ENCODE measurements at regions not wholly inside any gene's neighbourhood (a gene's known extent, or its start where the extent isn't known, plus 50 kb on each side); places are given as distances from the start of the nearest gene placed in this dataset.

DNA sequence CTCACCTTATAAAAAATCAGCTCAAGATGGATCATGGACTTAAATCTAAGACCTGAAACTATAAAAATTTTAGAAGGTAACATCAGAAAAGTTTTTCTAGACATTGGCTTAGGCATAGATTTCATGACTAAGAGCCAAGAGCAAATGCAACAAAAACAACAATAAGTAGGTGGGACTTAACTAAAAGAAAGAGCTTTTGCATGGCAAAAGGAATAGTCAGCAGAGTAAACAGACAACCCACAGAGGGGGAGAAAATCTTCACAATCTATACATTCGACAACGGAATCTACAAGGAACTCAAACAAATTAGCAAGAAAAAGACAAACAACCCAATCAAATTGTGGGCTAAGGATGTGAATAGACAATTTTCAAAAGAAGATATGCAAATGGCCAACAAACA, 368.4 kb upstream of the KIF2B start:
- no peak overlapping the region for H3K4me3 ChIP-seq (ENCODE audit: control insufficient read depth in 1 of 7, extremely low read depth in 1 of 7, insufficient read depth in 4 of 7, low read depth in 2 of 7, low read length in 6 of 7)
- DNase-seq, result no peak
- no peaks in the 10 kb centered on the region for H3K27me3 ChIP-seq (replicated peaks in 2 of 5; ENCODE audit: control insufficient read depth in 4 of 5, insufficient read depth in 5 of 5, low read length in 4 of 5)
- peaks cover 0 to 4% (median 0%) of the 10 kb centered on the region in 5 experiments for H3K9me3 ChIP-seq (ENCODE audit: control extremely low read depth in 1 of 5, control insufficient read depth in 4 of 5, insufficient read depth in 2 of 5, low read depth in 1 of 5, low read length in 4 of 5)
- WGBS (ENCODE audit: insufficient coverage), result no CpG with 5 or more reads among the region's 2 CpGs
- CTCF ChIA-PET, result no interaction called here
- no peaks in the 10 kb centered on the region for H3K36me3 ChIP-seq (ENCODE audit: control insufficient read depth in 4 of 4, insufficient read depth in 4 of 4, low read length in 3 of 4)
- POLR2A ChIA-PET, result no interaction called here
- H3K27ac ChIP-seq (ENCODE audit: insufficient read depth in 1 of 2, low read depth in 1 of 2, low read length in 2 of 2, poor library complexity in 1 of 2, severe bottlenecking in 2 of 2), result no peak overlapping the region
- H3K4me1 ChIP-seq (ENCODE audit: control extremely low read depth in 1 of 4, control insufficient read depth in 4 of 4, insufficient read depth in 4 of 4, low read length in 3 of 4), result no peaks in the 10 kb centered on the region

DNA sequence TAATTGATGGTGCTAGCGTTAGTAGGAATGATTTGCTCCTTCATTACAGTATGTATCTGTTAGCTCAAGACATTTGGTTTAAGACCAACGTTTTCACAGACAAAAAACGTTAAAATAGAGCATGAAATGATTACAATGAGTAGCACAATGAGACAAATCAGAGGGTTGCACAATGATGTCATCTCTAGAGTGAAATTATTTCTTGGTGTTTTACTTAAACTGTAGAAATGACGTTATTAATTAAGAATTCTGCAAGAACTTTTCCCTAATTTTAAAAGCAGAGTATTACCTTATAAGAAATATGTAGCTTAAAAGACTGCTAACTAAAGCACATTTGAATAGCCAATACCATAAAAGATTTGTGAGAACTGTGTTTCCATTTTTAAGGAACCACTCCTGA, 373.4 kb upstream of the KIF2B start:
- no peak for DNase-seq
- no peak overlapping the region for H3K4me3 ChIP-seq (ENCODE audit: control insufficient read depth in 1 of 7, extremely low read depth in 1 of 7, insufficient read depth in 4 of 7, low read depth in 2 of 7, low read length in 6 of 7)
- no peaks in the 10 kb centered on the region for H3K9me3 ChIP-seq (ENCODE audit: control extremely low read depth in 1 of 5, control insufficient read depth in 4 of 5, insufficient read depth in 2 of 5, low read depth in 1 of 5, low read length in 4 of 5)
- ChIA-PET POLR2A (no interaction called here), CTCF (no interaction called here)
- H3K27ac ChIP-seq (ENCODE audit: insufficient read depth in 1 of 2, low read depth in 1 of 2, low read length in 2 of 2, poor library complexity in 1 of 2, severe bottlenecking in 2 of 2), result no peak overlapping the region
- 80% methylated on average over 1 of the region's 4 CpGs for whole genome bisulfite sequencing (ENCODE audit: insufficient coverage)
- H3K27me3 ChIP-seq (replicated peaks in 2 of 5; ENCODE audit: control insufficient read depth in 4 of 5, insufficient read depth in 5 of 5, low read length in 4 of 5), result no peaks in the 10 kb centered on the region
- no peaks in the 10 kb centered on the region for H3K36me3 ChIP-seq (ENCODE audit: control insufficient read depth in 4 of 4, insufficient read depth in 4 of 4, low read length in 3 of 4)
- no peaks in the 10 kb centered on the region for H3K4me1 ChIP-seq (ENCODE audit: control extremely low read depth in 1 of 4, control insufficient read depth in 4 of 4, insufficient read depth in 4 of 4, low read length in 3 of 4)

DNA sequence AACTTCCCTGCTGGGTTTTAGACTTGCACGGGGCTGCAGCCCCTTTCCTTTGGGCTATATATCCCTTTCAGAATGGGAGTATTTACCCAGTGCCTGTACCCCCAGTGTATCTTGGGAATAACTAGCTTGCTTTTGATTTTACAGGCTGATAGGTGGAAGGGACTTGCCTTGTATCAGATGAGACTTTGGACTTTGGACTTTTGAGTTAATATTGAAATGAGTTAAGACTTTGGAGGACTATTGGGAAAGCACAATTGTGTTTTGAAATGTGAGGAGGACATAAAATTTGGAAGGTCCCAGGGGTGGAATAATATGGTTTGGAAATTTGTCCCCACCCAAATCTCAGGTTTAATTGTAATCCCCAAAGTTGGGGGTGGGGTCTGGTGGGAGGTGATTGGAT, 393.8 kb upstream of the KIF2B start:
- H3K4me1 ChIP-seq (ENCODE audit: control extremely low read depth in 1 of 4, control insufficient read depth in 4 of 4, insufficient read depth in 4 of 4, low read length in 3 of 4), result no peaks in the 10 kb centered on the region
- no peak for DNase-seq
- ChIA-PET POLR2A (no interaction called here), CTCF (no interaction called here)
- H3K9me3 ChIP-seq (ENCODE audit: control extremely low read depth in 1 of 5, control insufficient read depth in 4 of 5, insufficient read depth in 2 of 5, low read depth in 1 of 5, low read length in 4 of 5), result no peaks in the 10 kb centered on the region
- H3K27ac ChIP-seq (ENCODE audit: insufficient read depth in 1 of 2, low read depth in 1 of 2, low read length in 2 of 2, poor library complexity in 1 of 2, severe bottlenecking in 2 of 2), result no peak overlapping the region
- no CpG with 5 or more reads among the region's 1 CpG for WGBS (ENCODE audit: insufficient coverage)
- H3K4me3 ChIP-seq (ENCODE audit: control insufficient read depth in 1 of 7, extremely low read depth in 1 of 7, insufficient read depth in 4 of 7, low read depth in 2 of 7, low read length in 6 of 7), result no peak overlapping the region
- H3K27me3 ChIP-seq (replicated peaks in 2 of 5; ENCODE audit: control insufficient read depth in 4 of 5, insufficient read depth in 5 of 5, low read length in 4 of 5), result peaks cover 0 to 2% (median 0%) of the 10 kb centered on the region in 5 experiments
- H3K36me3 ChIP-seq (ENCODE audit: control insufficient read depth in 4 of 4, insufficient read depth in 4 of 4, low read length in 3 of 4), result no peaks in the 10 kb centered on the region

DNA sequence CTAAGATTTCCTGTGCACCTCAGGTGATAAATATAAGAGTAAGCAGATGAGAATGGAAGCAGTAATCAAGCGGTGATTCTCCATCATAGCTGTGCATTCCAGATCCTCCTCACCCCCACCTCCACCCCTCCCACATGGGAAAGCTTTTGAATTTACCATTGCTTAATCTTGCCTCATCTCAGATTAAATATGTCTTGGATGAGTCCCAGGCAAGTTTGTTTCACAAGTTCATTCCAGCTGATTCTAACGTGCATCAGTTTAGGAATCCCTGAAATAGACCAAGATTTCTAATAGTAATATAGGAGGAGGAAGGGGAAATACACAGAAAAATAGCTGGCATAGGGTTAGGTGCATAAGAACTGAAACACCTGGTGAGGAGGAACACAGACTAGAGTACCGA, 396.2 kb upstream of the KIF2B start:
- ChIA-PET CTCF (no interaction called here), POLR2A (no interaction called here)
- WGBS (ENCODE audit: insufficient coverage), result 90% methylated on average over 2 of the region's 3 CpGs

DNA sequence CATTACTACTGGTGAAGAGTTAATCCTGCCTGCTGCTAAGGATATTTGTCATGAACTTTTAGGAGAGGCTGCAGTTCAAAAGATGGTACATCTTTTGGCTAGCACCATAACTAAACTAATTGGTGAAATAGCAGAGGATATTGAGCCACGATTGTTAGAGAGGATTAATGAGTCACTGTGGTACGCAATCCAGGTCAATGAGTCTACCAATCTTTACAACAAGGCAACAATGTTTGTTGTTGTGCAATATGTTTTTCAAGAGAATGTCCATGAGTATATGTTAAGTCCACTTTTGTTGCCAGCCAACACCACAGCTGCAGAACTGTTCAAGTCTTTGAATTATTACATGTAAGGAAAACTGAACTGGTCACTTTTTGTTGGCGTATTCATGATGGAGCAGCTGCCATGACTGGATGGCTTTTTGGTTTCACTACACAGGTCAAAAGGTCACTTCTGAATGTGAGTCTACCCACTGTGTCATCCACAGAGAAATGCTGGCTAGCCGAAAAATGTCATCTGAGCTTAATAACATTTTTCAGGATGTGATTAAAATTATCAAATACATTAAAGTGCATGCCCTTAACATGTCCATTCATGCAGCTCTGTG, 402.6 kb upstream of the KIF2B start:
- ChIA-PET CTCF (no interaction called here), POLR2A (no interaction called here)
- Histone ChIP-seq H3K27ac (ENCODE audit: insufficient read depth in 1 of 2, low read depth in 1 of 2, low read length in 2 of 2, poor library complexity in 1 of 2, severe bottlenecking in 2 of 2) (no peak overlapping the region), H3K4me3 (ENCODE audit: control insufficient read depth in 1 of 7, extremely low read depth in 1 of 7, insufficient read depth in 4 of 7, low read depth in 2 of 7, low read length in 6 of 7) (no peak overlapping the region), H3K27me3 (replicated peaks in 2 of 5; ENCODE audit: control insufficient read depth in 4 of 5, insufficient read depth in 5 of 5, low read length in 4 of 5) (no peaks in the 10 kb centered on the region), H3K36me3 (ENCODE audit: control insufficient read depth in 4 of 4, insufficient read depth in 4 of 4, low read length in 3 of 4) (no peaks in the 10 kb centered on the region), H3K4me1 (ENCODE audit: control extremely low read depth in 1 of 4, control insufficient read depth in 4 of 4, insufficient read depth in 4 of 4, low read length in 3 of 4) (no peaks in the 10 kb centered on the region), H3K9me3 (ENCODE audit: control extremely low read depth in 1 of 5, control insufficient read depth in 4 of 5, insufficient read depth in 2 of 5, low read depth in 1 of 5, low read length in 4 of 5) (no peaks in the 10 kb centered on the region)
- WGBS (ENCODE audit: insufficient coverage), result 97% methylated on average over 3 of the region's 4 CpGs
- no peak for DNase-seq

More for the DNA sequence above, 396.2 kb upstream of the KIF2B start:
- Histone ChIP-seq H3K4me3 (ENCODE audit: control insufficient read depth in 1 of 7, extremely low read depth in 1 of 7, insufficient read depth in 4 of 7, low read depth in 2 of 7, low read length in 6 of 7) (no peak overlapping the region), H3K9me3 (ENCODE audit: control extremely low read depth in 1 of 5, control insufficient read depth in 4 of 5, insufficient read depth in 2 of 5, low read depth in 1 of 5, low read length in 4 of 5) (no peaks in the 10 kb centered on the region), H3K4me1 (ENCODE audit: control extremely low read depth in 1 of 4, control insufficient read depth in 4 of 4, insufficient read depth in 4 of 4, low read length in 3 of 4) (no peaks in the 10 kb centered on the region), H3K27me3 (replicated peaks in 2 of 5; ENCODE audit: control insufficient read depth in 4 of 5, insufficient read depth in 5 of 5, low read length in 4 of 5) (peaks cover 0 to 1% (median 0%) of the 10 kb centered on the region in 5 experiments), H3K36me3 (ENCODE audit: control insufficient read depth in 4 of 4, insufficient read depth in 4 of 4, low read length in 3 of 4) (no peaks in the 10 kb centered on the region), H3K27ac (ENCODE audit: insufficient read depth in 1 of 2, low read depth in 1 of 2, low read length in 2 of 2, poor library complexity in 1 of 2, severe bottlenecking in 2 of 2) (no peak overlapping the region)
- DNase-seq, result no peak

DNA sequence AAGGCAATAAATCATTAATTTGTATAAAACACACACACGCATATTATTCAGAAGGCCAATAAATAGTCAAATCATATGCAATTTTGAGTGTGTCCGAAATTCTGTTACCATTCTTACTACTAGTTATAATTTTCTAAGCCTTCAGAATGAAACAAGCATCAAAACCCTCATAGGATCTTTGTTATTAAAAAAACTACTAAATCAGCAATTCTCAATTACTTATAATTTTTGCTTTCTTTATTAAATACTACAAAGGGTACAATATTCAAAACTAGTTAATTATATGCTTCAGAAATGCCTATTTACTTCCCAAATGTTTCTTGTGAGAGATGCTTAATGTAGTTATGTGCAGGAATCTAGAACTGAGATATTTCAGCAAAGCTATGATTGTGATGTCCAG, 413.1 kb upstream of the KIF2B start:
- Histone ChIP-seq H3K4me1 (ENCODE audit: control extremely low read depth in 1 of 4, control insufficient read depth in 4 of 4, insufficient read depth in 4 of 4, low read length in 3 of 4) (no peaks in the 10 kb centered on the region), H3K27me3 (replicated peaks in 2 of 5; ENCODE audit: control insufficient read depth in 4 of 5, insufficient read depth in 5 of 5, low read length in 4 of 5) (no peaks in the 10 kb centered on the region), H3K27ac (ENCODE audit: insufficient read depth in 1 of 2, low read depth in 1 of 2, low read length in 2 of 2, poor library complexity in 1 of 2, severe bottlenecking in 2 of 2) (no peak overlapping the region), H3K4me3 (ENCODE audit: control insufficient read depth in 1 of 7, extremely low read depth in 1 of 7, insufficient read depth in 4 of 7, low read depth in 2 of 7, low read length in 6 of 7) (no peak overlapping the region), H3K9me3 (ENCODE audit: control extremely low read depth in 1 of 5, control insufficient read depth in 4 of 5, insufficient read depth in 2 of 5, low read depth in 1 of 5, low read length in 4 of 5) (peaks cover 0 to 11% (median 0%) of the 10 kb centered on the region in 5 experiments), H3K36me3 (ENCODE audit: control insufficient read depth in 4 of 4, insufficient read depth in 4 of 4, low read length in 3 of 4) (no peaks in the 10 kb centered on the region)
- DNase-seq, result no peak
- CTCF ChIA-PET, result no interaction called here
- 86% methylated on average over 2 of the region's 2 CpGs for WGBS (ENCODE audit: insufficient coverage)
- POLR2A ChIA-PET, result no interaction called here

DNA sequence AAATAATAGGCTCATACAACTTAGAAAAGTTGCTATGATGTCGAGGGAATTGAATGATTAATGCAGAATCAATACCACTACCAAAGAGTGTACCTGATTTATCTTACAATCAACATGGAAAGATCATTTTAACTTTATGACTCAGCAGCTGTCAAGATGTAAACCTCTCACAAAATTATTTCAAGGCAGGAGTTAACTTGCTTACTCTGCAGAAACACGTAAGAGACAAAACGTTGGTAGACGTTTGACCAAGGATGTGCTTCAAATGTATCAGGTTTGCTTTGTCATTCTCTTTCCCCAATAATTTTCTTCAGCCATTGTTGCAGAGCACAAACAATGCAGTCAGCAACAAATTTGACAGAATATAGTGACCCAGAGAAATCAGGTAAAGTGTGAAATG, 415.8 kb upstream of the KIF2B start:
- peaks cover 0 to 12% (median 0%) of the 10 kb centered on the region in 5 experiments for H3K9me3 ChIP-seq (ENCODE audit: control extremely low read depth in 1 of 5, control insufficient read depth in 4 of 5, insufficient read depth in 2 of 5, low read depth in 1 of 5, low read length in 4 of 5)
- H3K27ac ChIP-seq (ENCODE audit: insufficient read depth in 1 of 2, low read depth in 1 of 2, low read length in 2 of 2, poor library complexity in 1 of 2, severe bottlenecking in 2 of 2), result no peak overlapping the region
- H3K4me3 ChIP-seq (ENCODE audit: control insufficient read depth in 1 of 7, extremely low read depth in 1 of 7, insufficient read depth in 4 of 7, low read depth in 2 of 7, low read length in 6 of 7), result no peak overlapping the region
- no peaks in the 10 kb centered on the region for H3K27me3 ChIP-seq (replicated peaks in 2 of 5; ENCODE audit: control insufficient read depth in 4 of 5, insufficient read depth in 5 of 5, low read length in 4 of 5)
- no peaks in the 10 kb centered on the region for H3K4me1 ChIP-seq (ENCODE audit: control extremely low read depth in 1 of 4, control insufficient read depth in 4 of 4, insufficient read depth in 4 of 4, low read length in 3 of 4)
- DNase-seq, result no peak
- ChIA-PET CTCF (no interaction called here), POLR2A (no interaction called here)
- no peaks in the 10 kb centered on the region for H3K36me3 ChIP-seq (ENCODE audit: control insufficient read depth in 4 of 4, insufficient read depth in 4 of 4, low read length in 3 of 4)
- WGBS (ENCODE audit: insufficient coverage), result 97% methylated on average over 3 of the region's 4 CpGs
